Esophagus muscularis mucosa (tissue), 4 donors: ENCODE measurements at regions not wholly inside any gene's neighbourhood (a gene's known extent, or its start where the extent isn't known, plus 50 kb on each side); places are given as distances from the start of the nearest gene placed in this dataset.

Experiments
- DNase-seq: peaks from one replicate; pipeline ENCODE4 v3.0.0-alpha.2; 2017; ENCODE audit errors: extremely low spot score
- H3K27ac ChIP-seq, 4 donors: fragments of 200-600 bp; sonication (generic); replicated peaks in 1 of 4; 1 replicate in 3 of 4; 2 replicates in 1 of 4; pipeline ENCODE4 v1.5.1; 2016 to 2019; ENCODE audit warnings: mild to moderate bottlenecking in 1 of 4
- H3K27me3 ChIP-seq, 4 donors: fragments of 200-600 bp; sonication (generic); one replicate each; pipeline versions ENCODE4 v1.5.1 to v1.6.0; 2016 to 2019
- H3K36me3 ChIP-seq, 4 donors: fragments of 200-600 bp; sonication (generic); one replicate each; pipeline ENCODE4 v1.5.1; 2016 to 2019
- H3K4me1 ChIP-seq, 4 donors: fragments of 200-600 bp; sonication (generic); one replicate each; pipeline ENCODE4 v1.5.1; 2016 to 2019
- H3K4me3 ChIP-seq, 4 donors: fragments of 200-600 bp; sonication (generic); 1 replicate in 2 of 4; 2 replicates in 2 of 4; pipeline ENCODE4 v1.5.1; 2016 to 2019; ENCODE audit warnings: mild to moderate bottlenecking in 4 of 4, moderate library complexity in 1 of 4
- H3K9me3 ChIP-seq, 4 donors: fragments of 200-600 bp; sonication (generic); 1 replicate in 3 of 4; 2 replicates in 1 of 4; pipeline ENCODE4 v1.5.1; 2016 to 2019
- EP300 ChIP-seq: sonication (generic); formaldehyde crosslinking; IDR thresholded peaks from one replicate; pipeline ENCODE4 v1.6.1; 2017; ENCODE audit warnings: antibody characterized with exemption
- POLR2A ChIP-seq: fragments of 450-650 bp; IDR thresholded peaks from one replicate; pipeline ENCODE4 v1.6.1; 2017; ENCODE audit warnings: antibody characterized with exemption, moderate library complexity, mild to moderate bottlenecking, low read depth
- POLR2AphosphoS5 ChIP-seq, 2 donors: sonication (generic); formaldehyde crosslinking; IDR thresholded peaks; one replicate each; pipeline ENCODE4 v1.6.1; 2017; ENCODE audit warnings: antibody characterized with exemption in 2 of 2
- WGBS: methylation state at CpG from one replicate; pipeline ENCODE4 v1.1.5; 2018; 5-methylcytosine and 5-hydroxymethylcytosine counted together
- intact Hi-C: fragments of 100-400 bp; cut with DNase I; formaldehyde crosslinking; loops from one replicate; pipeline ENCODE4 v1.15.1; 2023
- TF ChIP-seq, protein P1 (sequence below), 3 experiments: fragments of 200-600 bp in 2 of 3; fragments of 450-650 bp in 1 of 3; sonication (generic) in 2 of 3; IDR thresholded peaks; one replicate each; pipeline ENCODE4 v1.5.1; 2017 to 2019; ENCODE audit warnings: antibody characterized with exemption in 3 of 3, mild to moderate bottlenecking in 2 of 3, moderate library complexity in 1 of 3

DNA sequence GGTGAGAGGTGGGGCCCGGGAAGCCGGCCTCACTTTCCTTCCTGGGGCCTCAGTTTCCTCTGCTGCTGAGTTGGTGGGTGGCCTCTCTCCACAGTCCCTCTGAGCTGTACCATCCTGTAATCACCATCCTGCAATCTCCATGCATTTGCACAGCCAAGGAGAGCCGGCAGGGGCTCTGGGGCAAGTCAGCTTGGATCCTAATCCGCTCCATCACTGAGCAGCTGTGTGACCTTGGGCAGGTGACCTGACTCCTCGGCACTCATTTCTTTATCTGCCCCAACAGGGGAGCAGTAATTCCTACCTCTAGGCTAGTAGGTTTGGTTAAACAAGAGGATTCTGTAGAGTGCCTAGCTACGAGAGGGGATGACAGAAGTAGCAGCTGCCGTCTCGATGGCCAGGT lies 88.2 kb upstream of the ZNF618 start:
- no peaks in the 10 kb centered on the region for H3K4me1 ChIP-seq
- no peak for DNase-seq
- H3K36me3 ChIP-seq: no peaks in the 10 kb centered on the region
- H3K27ac ChIP-seq: no peak overlapping the region
- peaks cover 0 to 15% (median 0%) of the 10 kb centered on the region in 4 donors for H3K27me3 ChIP-seq
- TF ChIP-seq, protein P1, sequence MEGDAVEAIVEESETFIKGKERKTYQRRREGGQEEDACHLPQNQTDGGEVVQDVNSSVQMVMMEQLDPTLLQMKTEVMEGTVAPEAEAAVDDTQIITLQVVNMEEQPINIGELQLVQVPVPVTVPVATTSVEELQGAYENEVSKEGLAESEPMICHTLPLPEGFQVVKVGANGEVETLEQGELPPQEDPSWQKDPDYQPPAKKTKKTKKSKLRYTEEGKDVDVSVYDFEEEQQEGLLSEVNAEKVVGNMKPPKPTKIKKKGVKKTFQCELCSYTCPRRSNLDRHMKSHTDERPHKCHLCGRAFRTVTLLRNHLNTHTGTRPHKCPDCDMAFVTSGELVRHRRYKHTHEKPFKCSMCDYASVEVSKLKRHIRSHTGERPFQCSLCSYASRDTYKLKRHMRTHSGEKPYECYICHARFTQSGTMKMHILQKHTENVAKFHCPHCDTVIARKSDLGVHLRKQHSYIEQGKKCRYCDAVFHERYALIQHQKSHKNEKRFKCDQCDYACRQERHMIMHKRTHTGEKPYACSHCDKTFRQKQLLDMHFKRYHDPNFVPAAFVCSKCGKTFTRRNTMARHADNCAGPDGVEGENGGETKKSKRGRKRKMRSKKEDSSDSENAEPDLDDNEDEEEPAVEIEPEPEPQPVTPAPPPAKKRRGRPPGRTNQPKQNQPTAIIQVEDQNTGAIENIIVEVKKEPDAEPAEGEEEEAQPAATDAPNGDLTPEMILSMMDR (IDR thresholded peaks at IDR 0.05): no peak
- TF ChIP-seq POLR2A: no peak
- no peak for TF ChIP-seq EP300
- no peak for TF ChIP-seq POLR2AphosphoS5 (IDR thresholded peaks at IDR 0.05)
- no peak overlapping the region for H3K4me3 ChIP-seq
- intact Hi-C loops: no loop called here
- peaks cover 0 to 6% (median 0%) of the 10 kb centered on the region in 4 donors for H3K9me3 ChIP-seq
- 78% methylated on average over 8 of the region's 8 CpGs for WGBS

DNA sequence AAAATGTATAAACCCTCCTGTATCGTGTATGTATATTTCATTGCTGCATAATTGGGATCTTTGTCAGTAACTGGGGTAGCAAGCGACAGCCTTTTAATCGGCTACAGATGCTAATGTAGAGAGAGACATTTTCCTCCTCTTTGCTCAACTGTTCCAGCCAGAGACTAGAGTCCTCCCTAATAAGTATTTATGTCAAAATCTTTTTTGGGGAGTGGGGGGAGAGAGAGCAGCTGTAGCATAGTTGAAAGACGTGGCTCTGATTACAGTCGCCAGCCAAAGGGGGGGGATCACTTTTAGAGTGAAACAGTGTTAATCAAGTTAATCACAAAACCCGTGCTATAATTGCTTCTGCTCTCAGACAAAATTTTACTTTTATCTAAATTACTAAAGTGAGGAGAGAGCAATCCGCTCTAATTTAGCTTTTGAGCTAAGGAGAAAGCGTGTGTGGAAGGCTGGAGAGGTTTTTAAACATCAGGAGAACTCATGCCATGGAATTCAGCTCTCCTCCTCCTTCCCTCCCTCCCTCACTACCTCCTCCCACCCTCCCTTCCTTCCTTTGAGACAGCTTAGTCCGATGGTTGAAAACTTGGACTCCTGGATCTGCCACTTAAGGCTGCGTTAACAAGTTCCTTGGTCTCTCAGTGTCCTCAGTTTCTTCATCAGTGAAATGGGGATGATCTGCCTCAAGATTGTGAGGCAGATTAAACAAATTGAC lies 87.3 kb upstream of the ZNF618 start:
- no peaks in the 10 kb centered on the region for H3K4me1 ChIP-seq
- intact Hi-C loops: no loop called here
- no peak for DNase-seq
- 42% methylated on average over 10 of the region's 10 CpGs for WGBS
- H3K27me3 ChIP-seq: peaks cover 0 to 15% (median 0%) of the 10 kb centered on the region in 4 donors
- TF ChIP-seq POLR2AphosphoS5 (IDR thresholded peaks at IDR 0.05) (no peak), EP300 (no peak), POLR2A (no peak)
- TF ChIP-seq, protein P1 (IDR thresholded peaks at IDR 0.05): no peak
- H3K36me3 ChIP-seq: no peaks in the 10 kb centered on the region
- H3K4me3 ChIP-seq: no peak overlapping the region
- H3K27ac ChIP-seq: no peak overlapping the region
- peaks cover 0 to 6% (median 0%) of the 10 kb centered on the region in 4 donors for H3K9me3 ChIP-seq

DNA sequence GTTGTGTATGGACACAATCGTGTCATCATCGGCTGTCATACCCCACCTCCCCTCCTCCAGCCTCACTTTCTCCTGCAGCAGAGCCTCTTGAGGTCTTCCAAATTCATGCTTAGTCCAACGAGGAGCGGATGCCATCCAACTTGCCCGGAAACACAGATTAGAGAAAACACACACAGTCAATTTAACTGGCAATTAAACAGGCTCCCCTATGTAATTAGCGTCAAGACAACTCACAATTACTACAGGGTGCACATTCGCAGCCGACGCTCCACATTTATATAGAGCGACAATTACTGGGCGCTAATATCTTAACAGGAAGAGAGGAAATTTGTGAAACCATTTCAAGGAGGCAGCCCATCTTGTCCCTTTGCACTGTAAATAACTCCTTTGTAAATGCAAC lies 86.0 kb upstream of the ZNF618 start:
- peaks cover 0 to 6% (median 0%) of the 10 kb centered on the region in 4 donors for H3K9me3 ChIP-seq
- H3K27me3 ChIP-seq: peaks cover 0 to 15% (median 0%) of the 10 kb centered on the region in 4 donors
- TF ChIP-seq POLR2A: no peak
- no peak for TF ChIP-seq EP300
- TF ChIP-seq POLR2AphosphoS5 (IDR thresholded peaks at IDR 0.05): no peak
- TF ChIP-seq, protein P1 (IDR thresholded peaks at IDR 0.05): no peak
- no peaks in the 10 kb centered on the region for H3K4me1 ChIP-seq
- no peak overlapping the region for H3K4me3 ChIP-seq
- WGBS: 92% methylated on average over 11 of the region's 11 CpGs
- H3K27ac ChIP-seq: no peak overlapping the region
- intact Hi-C loops: no loop called here
- H3K36me3 ChIP-seq: no peaks in the 10 kb centered on the region
- no peak for DNase-seq

DNA sequence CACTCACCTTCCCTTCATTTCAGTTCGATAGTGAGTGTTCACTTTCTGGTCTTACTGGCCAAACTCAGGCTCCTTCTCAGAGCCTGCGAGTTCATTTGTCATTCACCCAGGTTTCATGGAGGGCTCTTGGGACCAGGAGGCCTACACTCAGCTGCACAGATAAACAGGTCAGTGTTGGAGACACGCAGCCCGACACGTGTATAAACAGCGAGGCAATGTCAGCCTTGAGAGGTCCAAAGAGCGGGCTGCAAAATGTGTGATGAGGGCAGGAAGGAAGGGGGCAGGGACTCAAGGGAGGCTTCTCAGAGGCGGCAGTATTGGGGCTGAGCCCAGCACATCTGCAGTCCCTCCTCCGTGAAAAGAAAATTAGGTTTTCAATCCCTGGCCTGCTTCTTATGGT lies 82.6 kb upstream of the ZNF618 start:
- 59% methylated on average over 9 of the region's 9 CpGs for WGBS
- H3K27ac ChIP-seq: no peak overlapping the region
- TF ChIP-seq POLR2A (no peak), EP300 (no peak), POLR2AphosphoS5 (IDR thresholded peaks at IDR 0.05) (no peak)
- TF ChIP-seq, protein P1 (IDR thresholded peaks at IDR 0.05): no peak
- no peaks in the 10 kb centered on the region for H3K36me3 ChIP-seq
- DNase-seq: no peak
- no peaks in the 10 kb centered on the region for H3K4me1 ChIP-seq
- H3K27me3 ChIP-seq: peaks cover 0 to 14% (median 0%) of the 10 kb centered on the region in 4 donors
- peaks cover 0 to 6% (median 0%) of the 10 kb centered on the region in 4 donors for H3K9me3 ChIP-seq
- H3K4me3 ChIP-seq: no peak overlapping the region
- intact Hi-C loops: no loop called here
